Breast epithelium (tissue), 3 donors: ENCODE measurements at regions not wholly inside any gene's neighbourhood (a gene's known extent, or its start where the extent isn't known, plus 50 kb on each side); places are given as distances from the start of the nearest gene placed in this dataset.

Experiments used
- POLR2A ChIP-seq: fragments of 450-650 bp; IDR thresholded peaks from one replicate; pipeline ENCODE4 v1.6.1; 2016; ENCODE audit warnings: antibody characterized with exemption, mild to moderate bottlenecking, moderate library complexity
- TF ChIP-seq, protein P1 (sequence below), 3 donors: fragments of 450-650 bp; IDR thresholded peaks; one replicate each; pipeline ENCODE4 v1.5.1; 2016 to 2017; ENCODE audit warnings: antibody characterized with exemption in 3 of 3, mild to moderate bottlenecking in 3 of 3, moderate library complexity in 3 of 3

DNA sequence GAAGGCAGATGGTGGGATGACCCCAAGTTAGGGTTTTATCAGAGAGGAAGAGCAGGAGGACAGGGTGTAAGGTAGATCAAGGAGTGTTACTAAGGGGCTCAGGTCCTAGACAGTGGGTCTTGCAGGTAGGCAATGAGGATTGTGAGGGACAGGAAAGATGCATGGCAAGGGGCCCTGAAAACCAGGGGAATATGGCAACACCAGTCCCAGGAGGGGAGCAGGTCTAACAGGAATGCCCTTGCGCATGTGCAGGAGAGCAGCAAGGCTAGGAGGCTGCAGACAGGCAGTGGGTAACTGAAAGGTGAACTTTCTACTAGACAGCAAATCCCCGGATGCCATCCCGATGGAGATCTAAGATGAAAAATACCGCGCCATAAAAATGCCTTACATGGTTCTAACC is 211.3 kb downstream of the ALG10 start:
- TF ChIP-seq, protein P1, sequence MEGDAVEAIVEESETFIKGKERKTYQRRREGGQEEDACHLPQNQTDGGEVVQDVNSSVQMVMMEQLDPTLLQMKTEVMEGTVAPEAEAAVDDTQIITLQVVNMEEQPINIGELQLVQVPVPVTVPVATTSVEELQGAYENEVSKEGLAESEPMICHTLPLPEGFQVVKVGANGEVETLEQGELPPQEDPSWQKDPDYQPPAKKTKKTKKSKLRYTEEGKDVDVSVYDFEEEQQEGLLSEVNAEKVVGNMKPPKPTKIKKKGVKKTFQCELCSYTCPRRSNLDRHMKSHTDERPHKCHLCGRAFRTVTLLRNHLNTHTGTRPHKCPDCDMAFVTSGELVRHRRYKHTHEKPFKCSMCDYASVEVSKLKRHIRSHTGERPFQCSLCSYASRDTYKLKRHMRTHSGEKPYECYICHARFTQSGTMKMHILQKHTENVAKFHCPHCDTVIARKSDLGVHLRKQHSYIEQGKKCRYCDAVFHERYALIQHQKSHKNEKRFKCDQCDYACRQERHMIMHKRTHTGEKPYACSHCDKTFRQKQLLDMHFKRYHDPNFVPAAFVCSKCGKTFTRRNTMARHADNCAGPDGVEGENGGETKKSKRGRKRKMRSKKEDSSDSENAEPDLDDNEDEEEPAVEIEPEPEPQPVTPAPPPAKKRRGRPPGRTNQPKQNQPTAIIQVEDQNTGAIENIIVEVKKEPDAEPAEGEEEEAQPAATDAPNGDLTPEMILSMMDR (IDR thresholded peaks at IDR 0.05) = no peak
- TF ChIP-seq POLR2A = no peak
